GM19328 (cell line): ENCODE measurements at regions not wholly inside any gene's neighbourhood (a gene's known extent, or its start where the extent isn't known, plus 50 kb on each side); places are given as distances from the start of the nearest gene placed in this dataset.

Experiments used
- ATAC-seq: cut with Tn5 transposase; IDR thresholded peaks from one replicate; pipeline ENCODE4 v1.9.1; 2021; ENCODE audit warnings: mild to moderate bottlenecking, moderate library complexity; ENCODE audit not compliant: unreplicated experiment

DNA sequence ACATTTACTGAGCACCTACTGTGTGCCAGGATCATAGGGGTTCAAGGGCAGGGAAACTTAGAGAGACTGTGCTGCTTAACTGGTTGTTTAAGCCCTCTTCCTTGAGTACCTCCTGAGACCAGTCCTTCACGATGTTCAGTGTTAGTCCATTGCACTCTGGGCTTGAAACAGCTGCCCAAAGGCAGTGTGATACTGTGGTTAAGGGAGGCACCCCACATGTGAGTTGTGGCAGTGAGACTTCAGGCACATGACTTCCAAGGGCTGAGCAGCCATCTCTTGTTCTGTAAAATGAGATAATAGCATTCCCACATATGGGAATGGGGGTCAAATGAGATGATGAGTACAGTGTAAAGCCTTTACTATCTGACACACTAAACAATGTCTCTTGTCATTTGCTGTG, 75.1 kb downstream of the LINGO1 start:
- no peak for ATAC-seq

DNA sequence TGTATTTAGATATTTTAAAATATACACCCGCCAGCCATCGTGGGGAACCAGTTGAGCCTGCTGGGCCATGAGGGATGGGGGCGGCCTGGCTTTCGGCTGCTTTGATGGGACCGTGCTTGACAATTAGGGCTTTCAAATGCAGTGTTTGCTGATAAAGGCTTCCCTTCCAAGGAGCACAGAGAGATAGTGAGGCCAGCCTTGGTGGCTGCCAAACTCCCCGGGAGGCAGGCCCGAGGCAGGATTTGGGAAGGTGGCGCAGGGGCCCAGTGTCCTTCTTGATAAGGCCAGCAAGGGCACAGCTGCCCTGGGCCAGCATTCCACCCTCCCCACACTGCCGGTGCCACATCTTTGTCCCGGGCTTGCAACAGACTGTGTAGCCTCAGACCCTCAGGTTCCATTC, 75.6 kb downstream of the LINGO1 start:
- no peak for ATAC-seq

DNA sequence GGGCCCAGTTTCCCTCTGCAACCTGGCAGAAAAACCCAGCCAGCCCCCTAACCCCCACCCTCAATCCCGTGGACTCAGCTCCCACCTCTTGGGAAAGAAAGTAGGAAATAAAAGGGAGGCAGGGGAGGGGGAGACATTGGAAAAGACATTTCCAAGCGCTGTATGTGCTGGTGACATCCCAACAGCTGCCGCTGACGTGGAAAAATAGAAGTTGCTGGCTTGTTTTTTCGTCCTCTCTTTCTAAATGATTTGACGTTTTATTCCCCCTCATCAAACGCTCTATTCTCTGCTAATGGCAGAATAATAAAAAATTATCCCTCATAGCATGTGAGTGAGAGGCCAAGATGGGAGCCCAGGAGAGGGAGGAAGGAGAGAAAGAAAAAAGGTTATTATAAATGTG, 76.1 kb downstream of the LINGO1 start:
- ATAC-seq, result no peak

DNA sequence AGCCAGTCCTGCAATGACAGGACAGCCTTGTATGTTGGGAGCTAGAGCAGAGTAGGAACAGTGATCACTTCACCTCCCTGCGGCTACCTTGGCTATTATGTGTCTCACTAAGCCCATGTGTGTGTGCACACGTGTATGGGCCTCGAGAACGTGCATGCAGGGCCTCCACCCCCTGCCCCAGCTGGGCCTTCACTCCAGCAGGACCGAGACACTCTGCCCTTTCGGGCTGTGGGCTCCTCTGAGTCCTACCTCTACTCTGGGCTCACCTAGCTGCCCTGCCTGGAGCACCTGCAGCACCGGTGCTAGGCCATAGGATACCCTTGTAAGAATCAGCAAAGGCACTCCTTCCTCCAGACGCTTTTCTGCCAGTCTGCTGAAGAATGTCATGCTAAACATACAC, 77.5 kb downstream of the LINGO1 start:
- ATAC-seq, result no peak

DNA sequence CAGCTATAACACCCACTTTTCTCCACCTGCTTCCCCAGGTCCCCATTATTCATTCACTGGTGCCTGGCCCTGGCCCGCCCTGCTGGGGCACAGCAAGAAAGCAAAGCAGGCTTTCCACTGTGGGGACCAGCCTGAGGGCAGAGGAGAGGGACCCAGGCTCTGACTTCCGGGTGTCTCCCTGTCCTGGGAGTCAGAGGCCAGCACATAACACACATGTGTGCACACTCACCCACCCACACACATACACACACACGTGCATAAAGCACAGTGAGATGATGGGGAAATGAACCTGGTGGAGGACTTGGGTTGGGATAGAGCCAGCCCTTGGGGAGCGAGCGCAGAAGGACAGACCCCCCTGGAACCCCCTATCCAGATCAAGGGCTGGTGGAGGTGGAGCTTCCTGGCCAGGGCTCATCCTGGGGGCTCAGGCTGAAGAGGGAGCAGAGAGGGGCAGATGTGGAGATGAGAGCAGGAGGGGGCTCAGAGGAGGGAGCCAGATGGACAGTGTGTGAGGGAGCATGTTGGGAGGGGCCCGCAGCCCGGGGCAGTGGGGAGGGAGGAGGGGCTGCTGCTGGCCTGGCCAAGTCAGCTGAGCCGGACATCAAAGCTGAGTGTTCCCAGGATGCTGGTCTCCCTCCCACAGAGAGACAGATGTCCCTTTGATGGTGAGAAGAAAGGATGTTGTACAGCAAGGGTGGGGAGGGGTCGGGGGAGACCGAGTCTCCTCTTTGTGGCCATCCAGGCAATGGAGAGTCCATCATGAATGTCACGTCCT, 78.2 kb downstream of the LINGO1 start:
- ATAC-seq, result no peak

DNA sequence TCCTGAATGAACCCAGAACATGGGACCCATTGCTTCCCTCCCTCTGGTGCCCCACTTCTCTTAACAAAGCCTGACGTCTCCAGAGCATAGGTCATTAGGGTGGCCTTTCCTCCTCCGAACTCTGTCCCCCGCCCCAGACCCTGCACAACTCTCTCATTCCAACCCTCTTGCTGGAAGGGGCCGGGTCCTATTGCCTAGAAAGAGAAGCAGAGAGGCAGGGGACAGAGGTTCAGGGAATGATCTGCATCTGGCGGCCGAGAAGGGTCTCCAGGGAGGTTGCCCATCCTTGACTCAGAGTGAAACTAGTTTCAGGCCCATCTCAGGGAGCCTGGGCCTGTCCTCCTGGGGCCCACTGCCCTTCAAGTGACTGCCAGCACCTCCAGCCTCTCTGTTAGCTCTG, 79.0 kb downstream of the LINGO1 start:
- no peak for ATAC-seq

DNA sequence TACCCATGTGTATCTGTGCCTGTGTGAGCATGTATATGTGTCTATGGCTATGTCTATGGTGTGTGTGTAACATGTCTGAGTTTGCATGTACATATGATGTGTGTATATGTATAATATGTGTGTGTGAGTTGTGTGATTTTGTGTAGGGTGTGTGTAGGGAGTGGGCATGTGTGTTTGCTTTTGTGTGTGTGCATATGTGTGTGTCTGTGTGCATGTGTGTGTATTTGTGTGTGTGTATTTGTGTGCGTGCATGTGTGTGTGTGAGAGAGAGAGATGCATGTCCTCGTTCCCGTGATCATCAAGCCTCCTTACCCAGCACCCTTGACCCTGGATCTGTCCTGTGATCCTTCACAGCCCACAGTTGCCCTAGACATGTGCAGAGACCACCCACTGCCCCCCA, 79.5 kb downstream of the LINGO1 start:
- no peak for ATAC-seq

DNA sequence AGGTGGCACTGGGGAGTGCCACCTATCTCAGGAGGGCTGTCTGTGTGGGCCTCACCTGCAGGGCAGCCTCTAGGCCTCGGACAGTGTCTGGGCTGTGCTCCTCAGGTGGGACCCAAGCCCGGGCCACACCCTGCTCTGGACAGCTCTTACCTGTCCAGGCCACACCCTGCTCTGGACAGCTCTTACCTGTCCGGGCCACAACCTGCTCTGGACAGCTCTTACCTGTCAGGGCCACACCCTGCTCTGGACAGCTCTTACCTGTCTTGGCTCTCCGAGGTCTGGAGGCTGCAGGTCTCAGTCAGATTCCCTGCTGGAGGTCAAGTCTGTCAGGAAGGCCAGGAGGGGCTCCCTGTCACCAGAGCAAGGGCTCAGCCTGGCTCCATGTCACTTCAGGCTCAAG, 80.6 kb downstream of the LINGO1 start:
- ATAC-seq, result no peak

DNA sequence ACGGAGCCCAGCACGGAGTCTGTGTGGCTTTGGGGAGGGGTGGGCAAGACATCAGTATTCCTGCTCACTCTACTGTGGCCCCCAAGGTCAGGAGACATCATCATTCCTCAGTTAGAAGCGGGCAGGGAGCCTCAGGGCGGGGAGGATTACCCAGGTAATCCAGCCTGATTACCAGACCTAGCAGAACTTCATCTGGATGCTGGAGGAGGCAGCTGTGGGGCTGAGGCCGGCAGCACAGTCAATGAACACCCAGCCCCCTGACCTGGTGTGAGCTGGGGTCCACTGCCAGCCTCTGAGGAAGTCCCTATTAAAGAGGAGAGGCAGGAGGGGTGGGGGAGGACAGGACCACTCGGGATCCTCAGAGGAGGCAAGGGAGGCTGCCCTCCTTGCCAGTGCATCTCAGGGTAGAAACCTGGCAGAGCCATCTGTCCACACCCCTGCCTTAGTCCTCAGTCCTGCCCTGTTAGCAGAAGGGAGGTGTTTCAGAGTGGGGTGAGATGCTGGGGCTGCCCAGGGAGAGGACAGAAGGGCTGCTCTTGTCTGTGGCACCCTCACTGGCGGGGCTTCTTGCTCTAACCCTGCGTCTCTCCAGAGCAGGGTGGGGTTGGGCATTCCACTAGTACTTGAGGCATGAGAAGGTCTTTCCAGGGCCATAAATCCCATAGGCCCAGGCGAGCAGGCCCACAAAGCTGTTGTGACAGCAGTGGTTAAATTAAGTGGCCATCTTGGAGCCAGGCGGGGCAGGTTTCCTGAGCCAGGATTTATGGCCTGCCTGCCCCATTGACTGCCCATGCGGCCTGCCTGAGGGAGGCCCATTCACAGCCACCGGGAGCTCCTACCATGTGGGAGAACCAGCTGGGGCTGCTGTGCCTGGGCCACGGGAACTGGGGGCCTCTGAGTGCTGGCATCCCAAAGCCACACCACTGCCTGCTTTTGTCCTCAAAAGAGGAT, 82.1 kb downstream of the LINGO1 start:
- no peak for ATAC-seq

DNA sequence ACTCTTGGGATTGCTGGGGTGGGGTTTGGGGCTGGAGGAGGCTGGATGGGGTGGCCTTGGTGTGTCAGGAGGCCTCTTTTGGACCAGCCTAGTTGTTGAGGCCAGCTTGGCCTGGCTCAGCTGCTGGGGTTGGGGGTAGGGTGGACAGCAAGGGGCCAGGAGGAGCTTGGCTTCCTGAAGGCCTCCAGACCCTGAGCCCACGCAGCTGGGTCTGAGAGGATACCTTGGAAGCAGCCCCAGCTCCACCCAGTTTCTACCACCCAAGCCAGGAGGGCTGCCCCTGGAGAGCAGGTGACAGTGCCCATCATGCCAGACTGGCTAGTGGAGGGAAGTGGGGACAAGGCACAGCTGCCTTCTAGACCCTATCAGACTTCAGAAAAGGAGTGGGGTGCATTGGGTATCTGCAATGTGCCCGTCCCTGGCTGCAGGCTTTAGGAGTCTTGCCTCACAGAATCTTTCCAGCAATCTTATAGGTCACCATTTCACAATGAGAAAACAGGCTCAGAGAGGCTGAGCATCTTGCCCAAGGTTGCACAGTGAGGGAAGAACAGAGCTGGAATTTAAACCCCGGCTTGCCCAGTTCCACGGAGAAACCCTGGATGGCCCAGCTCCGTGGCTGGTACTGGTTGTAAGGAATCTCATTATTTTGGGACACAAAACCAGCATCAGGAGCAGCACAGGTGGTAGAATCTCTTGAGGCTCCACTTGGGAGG, 83.0 kb downstream of the LINGO1 start:
- no peak for ATAC-seq

DNA sequence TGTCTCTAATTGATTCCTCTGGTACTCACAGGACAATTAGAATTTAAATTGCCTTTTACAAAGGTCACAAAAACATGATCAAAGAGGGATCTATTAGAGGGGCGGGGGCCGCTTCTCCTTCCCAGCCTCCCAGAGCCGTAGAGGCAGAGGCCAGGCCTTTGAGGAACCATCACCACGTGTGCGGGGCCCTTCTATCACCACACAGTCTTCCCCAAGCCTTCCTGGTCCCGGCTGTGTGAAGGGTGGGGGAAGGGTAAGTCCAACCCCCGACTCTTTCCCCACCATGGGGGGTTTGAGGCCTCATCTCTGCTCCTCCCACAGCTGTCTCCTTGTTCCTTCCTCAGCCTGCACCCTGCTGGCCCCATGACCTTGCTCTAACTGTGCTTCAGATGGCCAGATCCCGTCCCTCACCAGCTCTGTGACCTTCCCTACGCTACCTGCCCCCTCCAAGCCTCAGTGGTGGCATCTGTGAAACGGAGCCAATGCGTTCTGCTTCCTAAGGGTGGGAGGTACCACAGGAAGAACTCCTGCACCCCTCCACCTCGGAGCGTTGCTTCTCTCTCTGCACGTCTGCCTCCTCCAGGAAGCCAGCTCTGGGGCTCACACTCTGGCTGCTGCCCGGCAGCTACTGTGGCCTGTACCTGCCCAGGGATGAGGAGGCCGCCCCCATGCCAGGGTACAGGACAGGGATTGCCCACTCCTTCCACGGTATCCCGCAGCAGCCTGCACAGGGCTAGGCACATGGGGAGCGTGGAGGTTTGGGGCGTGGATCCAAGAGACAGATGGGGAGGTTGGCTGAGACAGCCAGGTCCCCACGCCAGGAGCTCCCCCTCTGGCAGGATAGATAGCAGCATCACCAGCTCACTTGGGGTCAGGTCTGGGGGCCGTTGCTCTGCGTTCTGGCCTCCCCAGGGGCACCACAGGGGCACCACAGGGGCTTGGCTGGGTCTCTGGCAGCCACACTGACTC, 83.8 kb downstream of the LINGO1 start:
- ATAC-seq, result no peak

DNA sequence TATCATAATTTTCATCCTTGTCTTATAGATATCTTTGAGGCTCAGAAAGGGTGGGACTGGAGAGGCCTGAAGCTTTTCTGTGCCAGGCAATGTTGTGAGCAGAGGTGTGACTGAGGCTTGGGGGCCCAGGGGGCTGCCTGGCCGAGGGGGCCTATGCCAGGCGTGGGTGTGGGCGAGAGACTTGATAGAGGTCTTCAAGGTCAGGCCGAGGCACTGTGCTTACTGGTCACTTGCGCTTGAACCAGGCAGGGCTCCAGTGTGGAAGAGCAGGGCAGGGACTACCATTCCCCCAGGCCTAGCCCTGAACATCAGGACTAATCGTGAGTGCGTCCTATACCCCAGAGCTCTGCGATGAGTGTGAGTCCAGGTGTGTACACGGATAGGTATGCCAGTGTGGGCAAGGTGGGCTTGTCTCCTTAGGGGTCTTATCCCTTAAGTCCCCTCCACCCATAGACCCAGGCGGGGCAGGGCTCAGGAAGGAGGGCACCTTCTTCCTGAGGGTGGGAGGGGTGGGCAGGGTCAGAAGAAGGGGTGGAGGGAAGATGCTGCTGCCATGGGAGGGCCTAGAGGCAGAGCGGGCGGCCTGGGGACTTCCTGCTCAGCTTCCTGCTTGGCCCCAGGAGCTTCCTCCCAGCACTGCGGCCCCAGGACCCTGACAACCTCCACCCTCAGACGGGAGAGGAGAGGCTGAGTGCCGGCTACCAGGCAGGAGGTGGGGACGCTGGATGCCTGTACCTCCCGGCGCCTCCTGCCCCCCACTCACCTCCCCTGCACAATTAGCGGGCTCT, 84.7 kb downstream of the LINGO1 start:
- ATAC-seq, result no peak

DNA sequence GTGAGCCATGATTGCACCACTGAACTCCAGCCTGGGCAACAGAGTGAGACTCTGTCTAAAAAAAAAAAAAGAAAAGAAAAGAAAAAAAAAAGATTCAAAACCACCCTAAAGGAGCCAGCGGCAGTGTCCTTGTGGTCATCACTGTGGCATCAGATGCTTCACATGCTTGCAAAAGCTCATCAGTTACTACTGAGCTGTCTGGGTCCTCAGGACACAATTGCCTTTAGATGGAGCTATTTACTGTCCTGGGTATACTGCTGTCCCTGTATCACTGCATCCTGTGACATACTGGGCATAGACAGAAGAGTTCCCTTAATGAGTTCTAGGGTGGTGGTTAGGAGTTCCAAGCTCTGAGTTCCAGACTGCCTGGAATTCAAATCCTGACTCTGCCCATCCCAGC, 85.8 kb downstream of the LINGO1 start:
- no peak for ATAC-seq

DNA sequence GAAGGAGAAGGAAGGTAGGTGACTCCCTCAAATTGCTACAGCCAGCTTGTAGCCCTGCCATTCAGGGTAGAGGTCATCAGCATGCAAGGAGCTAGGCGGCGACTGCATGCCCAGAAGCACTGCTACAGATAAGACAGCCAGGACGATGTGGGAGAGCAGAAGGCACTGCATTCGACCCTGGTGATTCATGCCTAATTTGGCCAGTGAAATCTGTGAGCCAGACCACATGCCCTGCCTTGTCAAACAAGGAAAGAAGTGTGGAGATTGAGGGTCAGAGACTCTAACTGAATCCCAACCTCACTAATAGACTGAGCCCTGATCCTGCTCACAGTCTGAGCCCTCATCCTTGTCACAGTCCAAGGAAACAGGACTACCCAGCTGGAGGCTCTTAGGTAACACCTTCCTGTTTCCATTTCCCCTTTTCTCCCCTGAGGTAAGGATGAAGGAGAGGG, 86.6 kb downstream of the LINGO1 start:
- ATAC-seq, result no peak

DNA sequence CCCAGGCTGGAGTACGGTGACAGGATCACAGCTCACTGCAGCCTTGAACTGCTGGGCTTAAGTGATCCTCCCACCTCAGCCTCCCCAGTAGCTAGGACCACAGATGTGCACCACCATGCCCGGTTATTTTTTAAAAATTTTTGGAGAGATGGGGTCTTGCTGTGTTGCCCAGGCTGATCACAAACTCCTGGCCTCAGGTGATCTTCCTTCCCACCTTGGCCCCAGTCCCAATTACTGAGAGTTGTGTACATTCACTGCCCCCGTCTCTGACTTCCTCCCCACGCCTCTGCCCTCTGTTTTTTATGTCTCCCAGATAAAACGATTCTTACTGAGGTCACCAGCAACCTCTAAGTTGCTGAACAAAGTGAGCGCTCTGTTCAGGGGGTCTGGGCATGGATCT, 87.7 kb downstream of the LINGO1 start:
- ATAC-seq, result no peak

DNA sequence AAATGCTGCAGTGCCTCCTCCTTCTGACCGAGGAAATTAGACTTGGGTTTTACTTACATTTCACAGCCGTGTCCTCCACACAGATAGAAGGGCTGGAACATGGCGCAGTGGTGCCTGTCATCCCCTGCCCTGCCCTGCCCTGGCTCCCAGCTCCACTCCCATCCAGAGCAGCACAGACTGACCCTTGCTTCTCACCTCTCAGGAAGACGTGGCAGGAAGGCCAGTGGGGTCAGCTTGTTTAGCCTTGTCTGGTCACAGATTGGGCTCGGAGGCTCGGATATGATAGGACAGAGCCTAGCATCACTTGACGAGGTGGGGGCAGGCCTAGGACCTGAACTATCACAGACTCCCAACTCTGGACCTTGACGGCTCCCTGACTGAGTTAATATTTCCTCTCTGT, 88.5 kb downstream of the LINGO1 start:
- ATAC-seq, result no peak

DNA sequence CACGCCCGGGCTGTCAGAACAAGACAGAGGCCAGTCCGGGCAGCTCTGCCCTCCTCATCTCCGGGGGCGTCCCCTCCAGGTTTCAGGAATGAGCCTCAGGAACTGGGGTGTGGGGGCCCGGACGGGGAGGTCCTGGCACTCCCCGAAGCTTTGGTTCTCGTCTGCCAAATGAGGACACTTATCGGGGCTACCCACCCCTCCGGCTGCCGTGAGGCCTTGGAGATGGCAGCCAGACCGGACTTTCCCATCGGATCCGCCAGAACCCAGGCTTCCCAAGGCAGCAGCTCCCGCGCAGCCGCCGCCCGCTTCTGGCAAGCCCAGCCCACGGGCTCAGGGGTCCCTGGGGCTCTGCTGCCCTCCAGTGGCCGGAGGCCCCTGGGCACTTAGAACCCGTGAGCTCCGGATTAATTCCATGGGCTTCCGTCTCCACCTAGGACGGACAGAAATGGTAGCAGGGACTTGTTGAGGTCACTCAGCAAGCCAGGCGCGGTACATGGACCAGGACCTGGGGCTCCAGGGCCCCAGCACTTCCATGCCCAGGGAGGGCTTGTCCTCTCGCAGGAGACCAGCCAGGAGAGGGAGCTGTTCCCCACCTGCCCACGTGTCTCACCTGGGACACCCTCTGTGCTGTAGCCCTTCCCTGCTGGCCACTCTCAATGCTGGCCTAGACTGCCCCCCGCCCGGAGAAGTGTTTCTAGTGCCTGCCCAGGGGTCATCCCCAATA, 89.4 kb downstream of the LINGO1 start:
- ATAC-seq, result no peak

DNA sequence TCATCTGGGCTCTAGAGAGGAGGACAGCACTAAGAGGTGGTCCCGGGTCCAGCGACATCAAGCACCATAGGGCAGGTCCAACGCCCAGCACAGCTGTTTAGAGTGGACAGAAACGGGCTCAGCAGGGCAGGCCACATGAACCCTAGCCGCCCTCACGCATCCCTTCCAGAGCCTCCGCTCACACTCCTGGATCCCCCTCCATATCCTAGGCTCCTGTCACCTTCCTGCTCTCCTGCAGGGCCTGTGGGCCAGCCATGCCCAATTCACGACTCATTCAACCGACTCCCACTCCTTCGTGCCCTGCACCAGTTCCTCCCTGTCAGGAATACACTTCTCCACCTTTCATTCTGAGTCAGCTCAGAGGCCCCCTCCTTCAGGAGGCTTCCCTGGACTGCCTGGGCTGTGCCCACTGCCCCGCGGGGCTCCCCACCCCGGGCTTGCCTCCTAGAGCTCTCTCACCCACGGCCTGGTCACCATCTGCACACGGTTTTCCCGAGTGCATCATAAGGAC, 90.2 kb downstream of the LINGO1 start:
- no peak for ATAC-seq
